PFSK-1 (cell line): ENCODE measurements at regions not wholly inside any gene's neighbourhood (a gene's known extent, or its start where the extent isn't known, plus 50 kb on each side); places are given as distances from the start of the nearest gene placed in this dataset.

Experiments
- FOXP2 ChIP-seq: optimal IDR thresholded peaks from 2 replicates; pipeline ENCODE3; 2011; ENCODE audit warnings: borderline replicate concordance, control low read depth, inconsistent platforms; ENCODE audit not compliant: insufficient read depth; ENCODE audit errors: extremely low read length, extremely low read depth
- POLR2AphosphoS5 ChIP-seq: IDR thresholded peaks from 2 replicates; pipeline ENCODE4 v1.6.1; 2012; ENCODE audit warnings: low read depth, mild to moderate bottlenecking, control low read depth, low read length, moderate library complexity
- REST ChIP-seq, 2 experiments: IDR thresholded peaks; 2 replicates each; pipeline versions ENCODE4 v1.6.1 to v1.8.0; 2011 to 2012; ENCODE audit warnings: low read depth in 2 of 2, low read length in 2 of 2, control low read depth in 1 of 2, inconsistent platforms in 1 of 2, mild to moderate bottlenecking in 1 of 2, moderate library complexity in 1 of 2; ENCODE audit not compliant: insufficient read depth in 1 of 2
- SIN3A ChIP-seq: IDR thresholded peaks from 2 replicates; pipeline ENCODE4 v1.6.1; 2012; ENCODE audit warnings: mild to moderate bottlenecking, low read length, moderate library complexity, borderline replicate concordance; ENCODE audit not compliant: insufficient read depth
- TAF1 ChIP-seq: IDR thresholded peaks from 2 replicates; pipeline ENCODE4 v1.6.1; 2012; ENCODE audit warnings: low read length, control low read depth, borderline replicate concordance; ENCODE audit not compliant: insufficient read depth

GRCh38 chr1:219539645-219540254, 73.2 kb downstream of the ZC3H11B start:
- TF ChIP-seq POLR2AphosphoS5 (no peak), REST (IDR thresholded peaks at IDR 0.05; ENCODE audit: insufficient read depth in 1 of 2, low read depth in 2 of 2, low read length in 2 of 2) (no peak), TAF1 (no peak), SIN3A (no peak), FOXP2 (no peak)
